ENCODE measurements at regions not wholly inside any gene's neighbourhood (a gene's known extent, or its start where the extent isn't known, plus 50 kb on each side); places are given as distances from the start of the nearest gene placed in this dataset.
"Not testable (repeated sequence)": the region's sequence is repeated elsewhere in the genome, so short reads cannot be mapped to it uniquely, and the experiment has no call there.

- no peak for DNase-seq
These were observed 388.7 kb upstream of the VSTM2A start for GRCh38 chr7:54153462-54153861.

- DNase-seq: no peak
These were observed 383.1 kb upstream of the VSTM2A start for GRCh38 chr7:54159088-54159487.

DNA sequence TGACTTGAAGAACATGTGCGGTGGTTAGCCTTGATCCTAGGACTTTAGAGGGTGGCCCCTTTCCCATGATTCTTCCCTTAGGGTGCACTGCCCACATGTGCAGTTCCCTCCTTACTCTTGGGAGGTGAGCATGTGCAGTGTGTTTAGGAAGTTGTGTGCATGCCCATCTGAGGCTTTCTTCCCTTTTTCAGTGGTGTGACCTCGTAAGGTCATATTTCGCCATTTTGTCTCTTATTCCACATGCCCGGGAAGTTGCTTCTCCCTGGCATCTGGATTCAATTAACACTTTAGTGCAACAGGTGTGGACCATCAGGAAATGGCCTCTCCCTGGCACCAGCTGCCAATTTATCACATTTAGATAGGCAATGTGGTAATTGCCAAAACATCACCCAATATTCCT lies 380.6 kb upstream of the VSTM2A start:
- no peak for DNase-seq

DNA sequence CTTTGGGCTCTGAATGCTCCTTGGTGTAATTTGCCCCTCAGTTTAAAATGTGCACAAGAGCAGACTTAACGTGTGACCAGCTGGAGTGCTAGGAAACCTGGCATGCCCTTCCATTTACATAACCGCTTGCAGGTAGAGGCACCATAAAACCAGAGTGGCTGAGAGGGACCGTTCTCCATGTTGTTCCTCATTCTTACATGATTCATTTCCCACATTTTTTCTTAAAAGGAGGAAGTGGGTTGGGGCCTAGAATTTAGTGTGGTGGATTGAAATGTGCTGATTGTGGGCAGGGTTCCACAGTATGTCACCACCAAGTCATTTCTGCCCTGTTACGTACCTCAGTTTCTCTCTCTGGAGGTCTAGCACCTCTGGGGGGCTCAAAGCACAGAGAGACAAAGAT lies 375.8 kb upstream of the VSTM2A start:
- no peak for DNase-seq

DNA sequence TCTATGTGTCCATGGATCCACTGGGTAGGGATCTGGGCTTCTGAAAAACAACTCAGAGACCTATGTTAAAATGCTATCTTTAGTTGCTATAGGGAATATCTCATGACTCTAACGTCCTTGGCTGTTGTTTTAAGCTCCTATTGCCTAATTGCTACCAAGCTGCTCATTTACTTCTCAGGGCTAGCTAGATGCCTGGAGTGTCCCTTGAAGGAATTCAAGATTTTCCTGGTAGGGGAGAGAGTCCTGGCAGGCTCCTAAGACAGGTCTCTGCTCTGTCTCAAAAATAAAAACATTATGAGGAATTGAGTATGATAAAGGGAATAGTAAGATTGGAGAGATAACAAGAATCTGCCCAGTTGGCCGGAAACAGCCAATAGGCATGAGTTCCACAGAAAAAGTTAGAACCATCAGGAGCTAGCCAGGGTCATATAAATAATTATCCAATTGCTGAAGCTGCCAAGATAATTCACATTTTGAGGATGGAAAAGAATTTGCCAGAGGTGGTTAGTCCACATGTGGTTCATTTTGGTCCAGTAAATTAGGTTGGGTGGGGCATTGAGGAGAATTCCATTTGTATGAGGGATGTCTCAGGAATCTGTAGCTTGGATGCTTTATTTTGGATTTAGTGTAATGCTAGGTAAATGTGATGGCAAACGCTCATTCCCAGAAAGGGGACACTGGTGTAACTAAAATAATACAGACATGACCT lies 362.7 kb upstream of the VSTM2A start:
- DNase-seq: no peak

- no peak for DNase-seq
These were observed 361.4 kb upstream of the VSTM2A start for GRCh38 chr7:54180796-54181195.

DNA sequence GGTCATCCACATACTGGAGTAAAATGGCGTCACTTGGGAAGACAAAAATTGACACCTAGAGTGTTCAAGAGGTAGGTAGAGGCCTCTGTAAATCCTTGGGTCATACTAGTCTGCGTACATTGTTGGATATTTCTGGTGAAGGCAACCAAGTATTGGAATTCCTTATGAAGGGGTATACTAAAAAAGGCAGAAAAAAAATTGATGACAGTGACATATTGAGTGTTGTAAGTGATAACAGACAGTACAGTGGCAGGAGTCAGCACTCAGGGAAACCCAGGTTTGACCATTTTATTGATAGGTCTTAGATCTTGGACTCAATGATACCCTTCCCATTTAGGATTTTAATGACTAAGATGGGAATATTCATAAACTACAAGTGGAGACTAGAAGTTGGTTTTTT lies 359.1 kb upstream of the VSTM2A start:
- no peak for DNase-seq

DNA sequence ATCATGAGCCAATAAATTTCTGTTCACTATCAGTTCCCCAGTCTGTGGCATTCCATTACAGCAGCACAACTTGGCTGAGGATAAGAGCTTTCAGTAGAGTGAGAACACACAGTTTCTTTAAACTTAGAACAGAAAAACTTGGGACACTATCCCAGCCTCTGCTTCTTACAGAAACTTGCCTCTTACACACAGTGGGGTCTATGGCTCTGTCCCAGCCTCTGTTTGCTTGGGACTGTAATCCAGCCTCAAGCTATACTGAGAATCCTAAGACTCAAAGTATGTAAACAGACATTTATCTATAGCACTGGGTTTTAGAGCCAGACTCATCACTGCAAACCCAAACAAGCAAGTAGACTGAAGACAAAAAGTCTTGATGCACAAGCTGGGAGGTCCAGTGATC lies 355.8 kb upstream of the VSTM2A start:
- DNase-seq: no peak

- no peak for DNase-seq
These were observed 354.1 kb upstream of the VSTM2A start for GRCh38 chr7:54187886-54188685.

DNA sequence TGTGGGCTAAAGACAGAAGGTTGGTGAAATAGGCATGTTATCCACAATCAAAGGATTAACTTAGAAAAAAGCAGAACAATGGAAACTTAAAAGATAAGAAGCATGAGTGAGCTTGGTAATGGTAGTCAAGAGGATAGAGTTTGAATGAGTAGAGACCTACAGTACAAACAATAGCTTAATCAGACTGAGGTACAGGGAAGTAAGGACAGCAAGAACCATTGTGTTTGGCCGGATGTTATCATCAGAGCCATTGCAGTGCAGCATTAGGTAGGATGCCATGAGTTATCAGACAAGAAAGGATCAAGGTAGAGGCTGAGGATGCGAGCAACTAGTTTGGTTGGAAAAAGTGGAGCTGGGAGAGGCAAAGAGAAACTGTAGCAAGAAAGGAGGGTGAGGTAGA lies 353.3 kb upstream of the VSTM2A start:
- DNase-seq: no peak

GRCh38 chr7:54189330-54189729 lies 352.8 kb upstream of the VSTM2A start:
- DNase-seq: no peak

DNA sequence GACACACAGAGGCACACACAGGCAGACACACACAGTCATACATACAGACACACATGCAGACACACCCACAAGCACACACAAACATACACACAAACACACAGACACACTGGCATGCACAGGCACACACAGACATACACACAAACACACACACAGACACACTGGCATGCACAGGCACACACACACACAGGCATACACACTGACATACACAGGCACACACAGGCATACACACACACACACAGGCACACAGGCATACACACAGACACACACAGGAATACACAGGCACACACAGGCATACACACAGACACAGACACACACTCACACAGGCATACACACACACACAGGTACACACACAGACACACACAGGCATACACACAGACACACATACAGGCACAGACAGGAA lies 340.7 kb upstream of the VSTM2A start:
- no peak for DNase-seq

GRCh38 chr7:54215424-54215823 lies 326.8 kb upstream of the VSTM2A start:
- DNase-seq: no peak

- not testable (repeated sequence) for DNase-seq
These were observed 316.1 kb upstream of the VSTM2A start for GRCh38 chr7:54226030-54226429.

DNA sequence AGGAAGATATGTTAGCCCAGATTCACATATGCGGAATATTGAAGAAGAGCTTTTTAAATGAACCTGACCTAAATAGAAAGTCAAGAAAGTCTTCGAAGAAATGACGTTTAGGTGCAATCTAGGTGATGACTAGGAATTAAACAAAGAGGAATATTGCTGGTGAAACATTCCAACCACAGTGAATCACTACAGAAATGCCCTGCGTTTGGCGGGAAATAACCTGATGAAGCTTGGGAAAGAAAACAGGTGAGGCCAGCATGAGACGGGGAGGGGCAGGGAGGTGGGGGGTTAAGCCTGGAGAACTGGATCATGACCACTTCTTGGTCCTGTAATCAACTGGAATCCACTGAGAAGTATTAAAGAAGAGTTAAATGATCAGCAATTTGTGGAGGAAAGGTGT lies 299.4 kb upstream of the VSTM2A start:
- no peak for DNase-seq

DNA sequence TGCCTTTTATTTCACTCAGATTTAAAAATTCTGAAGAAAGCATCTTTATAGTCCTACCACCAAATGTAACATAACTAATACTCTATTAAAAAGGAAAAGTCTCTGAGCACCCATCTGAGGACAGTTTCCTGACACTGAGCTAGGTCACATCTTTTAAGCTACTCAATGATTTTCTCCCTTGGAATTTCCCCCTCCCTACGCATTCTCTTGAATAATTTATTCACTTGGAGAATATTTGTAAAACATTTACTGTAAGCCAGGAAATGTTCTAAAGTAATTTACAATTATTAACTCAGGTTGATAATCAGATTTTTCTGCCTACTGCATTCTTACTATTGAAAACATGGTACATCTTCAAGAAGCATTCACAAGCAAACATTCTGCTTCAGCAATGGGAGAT lies 297.2 kb upstream of the VSTM2A start:
- DNase-seq: no peak

- DNase-seq: no peak
These were observed 292.5 kb upstream of the VSTM2A start for GRCh38 chr7:54249686-54250085.

- no peak for DNase-seq
These were observed 289.7 kb upstream of the VSTM2A start for GRCh38 chr7:54252256-54253035.

- DNase-seq: no peak
These were observed 289.2 kb upstream of the VSTM2A start for GRCh38 chr7:54253036-54253373.

- DNase-seq: no peak
These were observed 286.9 kb upstream of the VSTM2A start for GRCh38 chr7:54255242-54255641.

DNA sequence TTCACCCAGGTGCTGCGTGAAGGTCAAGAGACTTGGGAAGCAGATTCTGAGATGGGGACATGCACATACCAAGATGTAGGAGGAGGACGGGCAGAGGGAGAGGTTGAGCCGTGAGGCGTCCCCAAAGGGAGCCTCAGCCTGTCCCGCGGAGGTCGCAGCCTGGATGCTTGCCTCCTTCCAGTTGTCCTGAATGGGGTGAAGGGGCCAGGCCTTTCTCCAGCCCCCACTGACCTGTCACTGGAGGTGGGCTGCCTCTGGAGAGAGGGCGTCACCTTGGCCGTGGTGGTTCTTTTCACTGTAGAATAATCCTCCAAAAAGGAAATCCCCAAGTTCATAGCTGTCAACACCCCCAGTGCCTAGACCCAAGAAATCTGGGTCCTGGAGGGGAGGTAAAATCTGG lies 283.0 kb upstream of the VSTM2A start:
- DNase-seq: no peak

GRCh38 chr7:54260941-54261371 lies 281.2 kb upstream of the VSTM2A start:
- DNase-seq: no peak

DNA sequence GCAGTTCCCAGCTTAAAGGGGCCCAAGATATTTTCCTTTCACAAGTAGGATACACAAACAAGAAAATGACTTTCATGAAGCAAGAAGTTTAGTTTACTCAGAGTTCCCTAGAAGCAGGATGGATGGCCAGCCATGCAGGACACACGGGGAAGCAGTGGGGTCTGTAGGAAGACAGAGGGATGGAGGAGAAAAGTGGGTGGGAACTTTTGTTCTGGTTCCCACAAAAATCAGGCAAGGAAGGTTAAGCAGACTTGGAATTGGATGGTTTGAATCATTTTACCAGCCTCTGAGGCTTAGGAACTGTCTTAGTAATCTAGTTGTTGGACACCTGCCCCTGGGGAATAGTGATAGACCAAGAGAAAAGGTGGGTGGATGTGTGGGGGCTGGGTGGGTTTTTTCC lies 263.3 kb upstream of the VSTM2A start:
- DNase-seq: no peak
